ENCODE measurements at regions not wholly inside any gene's neighbourhood (a gene's known extent, or its start where the extent isn't known, plus 50 kb on each side); places are given as distances from the start of the nearest gene placed in this dataset.
A peak's percentile ranks its signal among the peaks of the same experiment; 100 is the strongest.
"Not testable (repeated sequence)": the region's sequence is repeated elsewhere in the genome, so short reads cannot be mapped to it uniquely, and the experiment has no call there.

DNA sequence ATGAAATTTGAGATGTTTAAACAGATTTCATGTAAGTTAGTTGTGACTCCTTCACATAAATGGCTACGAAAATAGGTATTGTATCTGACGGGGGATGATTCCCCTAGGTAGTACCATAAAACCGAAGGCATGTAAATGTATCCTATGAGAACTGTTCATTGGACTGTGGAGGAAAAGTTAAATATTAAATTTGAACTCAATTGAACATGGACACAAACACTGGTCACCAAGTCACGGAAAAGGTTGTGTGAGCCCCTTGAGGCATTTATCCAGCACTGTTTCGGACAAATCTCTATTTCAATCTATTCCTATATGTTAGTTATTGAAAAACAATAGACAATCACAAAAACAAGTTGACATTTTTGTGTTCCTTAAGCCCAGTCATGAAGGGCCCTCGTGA lies 1014.3 kb upstream of the NOVA1 start:
- no peak for DNase-seq (ENCODE audit: low spot score)

DNA sequence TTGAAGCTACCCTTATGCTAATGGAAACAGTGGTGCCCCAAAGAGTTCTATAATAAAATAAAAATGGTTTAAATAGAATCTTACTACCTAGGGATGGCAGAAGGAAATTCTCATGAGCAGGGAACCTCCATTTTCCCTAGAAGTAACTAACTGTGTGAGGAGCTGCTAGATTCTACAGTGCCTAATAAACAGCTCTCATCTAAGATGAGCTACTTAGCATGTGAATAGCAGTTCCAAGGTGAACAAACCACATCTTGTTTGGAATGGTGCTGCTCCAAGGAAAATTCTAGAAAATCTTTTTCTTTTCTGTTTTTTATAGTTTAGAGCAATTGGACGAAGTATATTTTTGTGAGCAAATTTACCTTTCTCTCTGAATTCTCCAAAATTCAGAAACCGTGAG lies 1015.3 kb upstream of the NOVA1 start:
- no peak for DNase-seq (ENCODE audit: low spot score)

- DNase-seq (ENCODE audit: low spot score), result no peak
These were observed 1025.9 kb upstream of the NOVA1 start for GRCh38 chr14:27623782-27624181.

DNA sequence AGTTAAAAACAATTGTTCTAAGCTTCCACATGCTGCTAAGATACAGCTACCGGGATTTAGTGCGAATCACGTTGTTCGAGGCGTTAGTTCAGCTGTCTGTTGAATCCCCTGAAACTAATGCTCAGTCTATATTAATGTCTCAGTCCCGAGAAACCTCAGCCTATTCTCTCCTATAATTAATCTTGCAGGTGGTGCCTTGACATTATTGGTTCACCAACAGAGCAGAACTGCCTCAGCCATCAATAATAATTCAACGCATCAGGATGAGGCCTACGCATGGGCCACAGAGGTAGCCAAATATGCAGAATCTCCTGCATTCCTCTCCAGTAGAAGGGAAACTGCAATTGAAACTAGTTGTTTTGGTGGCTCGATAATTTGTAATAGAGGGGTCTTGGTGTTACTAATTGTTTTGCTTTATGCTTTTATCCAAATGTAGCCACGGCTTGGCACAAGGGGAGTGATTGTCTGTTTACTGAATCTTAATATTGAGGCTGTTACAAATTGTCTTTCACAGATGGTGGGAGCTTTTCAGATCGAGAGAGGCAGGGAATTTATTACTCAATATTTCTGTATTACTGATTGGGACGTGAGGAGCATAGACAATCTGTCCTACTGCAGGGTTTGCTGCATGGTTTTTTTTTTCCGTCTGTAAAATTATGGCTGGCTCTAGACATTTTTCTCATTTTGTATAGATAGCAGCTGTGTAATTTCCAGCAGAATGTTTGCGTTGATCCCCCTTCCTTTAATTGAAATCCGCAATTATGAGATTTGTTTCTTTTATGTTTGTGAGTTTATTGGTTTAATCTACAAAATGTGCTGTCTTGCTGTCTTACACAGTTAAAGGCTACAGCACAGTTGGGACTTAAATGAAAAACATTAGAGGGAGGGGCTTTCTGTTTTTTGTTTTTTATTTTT lies 1036.5 kb upstream of the NOVA1 start:
- DNase-seq (ENCODE audit: low spot score), result no peak

- not testable (repeated sequence) for DNase-seq (ENCODE audit: low spot score)
These were observed 1042.9 kb upstream of the NOVA1 start for GRCh38 chr14:27640688-27641087.

GRCh38 chr14:27642251-27642866 lies 1044.5 kb upstream of the NOVA1 start:
- DNase-seq (ENCODE audit: low spot score), result no peak

GRCh38 chr14:27660683-27661082 lies 1062.8 kb upstream of the NOVA1 start:
- no peak for DNase-seq (ENCODE audit: low spot score)

- no peak for DNase-seq (ENCODE audit: low spot score)
These were observed 1070.7 kb upstream of the NOVA1 start for GRCh38 chr14:27668531-27668930.

DNA sequence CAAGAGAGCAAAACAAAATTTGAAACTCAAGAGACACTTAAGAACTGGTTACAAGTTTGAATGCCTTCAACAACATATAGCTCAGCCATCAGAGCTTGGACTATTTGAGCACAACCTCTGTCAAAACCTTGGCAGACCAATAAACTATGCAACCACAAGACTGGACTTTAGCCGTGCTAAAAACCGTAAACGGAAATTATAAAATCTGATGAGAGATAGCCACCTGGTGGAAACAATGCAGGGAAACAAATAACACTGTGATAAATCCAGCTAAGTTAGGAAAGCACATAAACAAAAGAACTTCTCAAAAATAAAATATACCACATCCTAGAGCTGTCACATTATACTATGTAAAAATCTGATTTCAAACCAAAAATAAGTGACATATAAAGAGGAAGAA lies 1074.2 kb upstream of the NOVA1 start:
- DNase-seq (ENCODE audit: low spot score), result peak; percentile 8

GRCh38 chr14:27672811-27673737 lies 1075.2 kb upstream of the NOVA1 start:
- not testable (repeated sequence) for DNase-seq (ENCODE audit: low spot score)

GRCh38 chr14:27686137-27686536 lies 1080.5 kb upstream of the FOXG1 start:
- DNase-seq (ENCODE audit: low spot score), result no peak

DNA sequence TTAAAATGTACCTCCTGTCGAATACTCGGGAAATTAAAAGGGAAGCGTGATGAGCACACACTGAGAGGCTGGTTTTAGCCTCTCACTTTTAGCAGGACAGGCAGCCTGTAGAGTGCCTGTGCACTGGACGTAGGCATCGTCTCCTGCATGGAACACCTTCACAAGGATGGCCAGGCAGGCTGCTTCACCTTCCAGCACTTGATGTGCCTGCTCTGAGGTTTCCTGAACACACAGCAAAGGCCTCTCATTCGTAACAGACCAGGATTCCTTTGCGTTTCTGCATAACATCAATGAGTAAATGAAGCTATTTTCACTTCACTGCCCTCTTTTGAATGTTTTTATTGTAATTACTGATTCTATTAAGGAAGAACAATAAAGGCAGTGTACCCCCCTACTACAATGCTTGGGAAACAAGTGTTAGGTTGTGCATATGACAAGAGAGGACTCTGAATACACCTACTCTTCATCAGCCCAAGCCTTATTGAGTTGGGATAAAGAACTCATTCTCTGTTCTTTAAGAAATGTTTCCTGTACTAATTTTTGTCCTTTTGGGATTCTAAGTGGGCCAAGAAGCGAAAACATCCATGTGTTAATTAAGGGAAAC lies 1077.6 kb upstream of the FOXG1 start:
- no peak for DNase-seq (ENCODE audit: low spot score)

- DNase-seq (ENCODE audit: low spot score), result no peak
These were observed 1054.2 kb upstream of the FOXG1 start for GRCh38 chr14:27712364-27712763.

DNA sequence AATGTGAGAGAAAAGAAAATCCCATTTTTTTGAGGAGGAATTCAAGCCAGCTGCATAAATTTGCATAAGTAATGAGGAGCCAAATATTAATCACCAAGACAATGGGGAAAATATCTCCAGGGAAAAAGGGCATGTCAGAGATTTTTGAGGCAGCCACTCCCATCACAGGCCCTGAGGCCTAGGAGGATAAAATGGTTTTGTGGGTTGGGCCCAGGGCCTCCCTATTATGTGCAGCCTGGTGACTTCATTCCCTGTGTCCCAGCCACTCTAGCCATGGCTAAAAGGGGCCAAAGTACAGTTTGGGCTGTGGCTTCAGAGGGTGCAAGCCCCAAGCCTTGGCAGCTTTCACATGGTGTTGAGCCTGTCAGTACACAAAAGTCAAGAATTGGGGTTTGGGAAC lies 1051.0 kb upstream of the FOXG1 start:
- no peak for DNase-seq (ENCODE audit: low spot score)

GRCh38 chr14:27721760-27722159 lies 1044.8 kb upstream of the FOXG1 start:
- DNase-seq (ENCODE audit: low spot score), result no peak

DNA sequence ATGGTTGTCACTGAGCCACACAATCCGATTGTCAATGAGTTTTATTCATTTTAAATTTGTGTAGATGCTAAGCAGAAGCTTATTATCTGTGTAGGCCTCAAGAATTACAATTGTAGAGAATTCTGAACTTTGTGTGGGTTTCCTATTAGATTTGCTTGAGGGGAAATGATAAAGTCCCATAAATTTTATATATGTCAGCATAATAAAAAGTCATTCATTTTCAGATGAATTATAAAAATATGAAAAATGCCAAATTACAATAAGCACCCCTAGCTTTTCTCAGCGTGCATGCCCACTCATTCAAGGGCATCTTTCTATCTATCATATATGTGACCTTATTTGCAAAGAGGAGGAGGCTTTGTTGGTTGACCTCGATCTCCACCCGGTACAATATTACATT lies 1041.1 kb upstream of the FOXG1 start:
- no peak for DNase-seq (ENCODE audit: low spot score)

DNA sequence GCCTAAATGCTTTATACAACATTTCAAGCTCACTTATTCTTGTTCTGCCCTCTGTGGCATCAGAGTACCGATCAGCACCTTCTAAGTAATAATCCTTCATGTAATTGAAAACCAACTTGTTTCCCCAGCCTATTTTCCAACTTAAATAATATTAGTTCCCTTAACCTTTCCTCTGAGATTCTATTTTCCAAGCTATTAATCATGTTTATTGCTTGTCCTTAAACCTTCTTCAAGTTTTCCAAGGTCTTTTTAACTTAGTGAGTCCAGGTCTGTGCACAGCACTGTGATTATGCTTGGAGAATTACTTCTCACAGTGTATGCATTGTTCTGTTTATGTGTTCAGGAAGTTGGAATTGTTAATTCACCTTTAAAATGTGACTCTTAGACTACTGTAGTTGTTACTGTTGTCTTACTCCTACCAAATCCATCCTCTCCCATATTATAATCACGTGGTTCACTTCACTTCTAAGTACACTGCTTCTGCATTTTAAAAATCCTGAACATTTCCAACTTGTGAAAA lies 1039.3 kb upstream of the FOXG1 start:
- DNase-seq (ENCODE audit: low spot score), result no peak

GRCh38 chr14:27730204-27730603 lies 1036.4 kb upstream of the FOXG1 start:
- no peak for DNase-seq (ENCODE audit: low spot score)

DNA sequence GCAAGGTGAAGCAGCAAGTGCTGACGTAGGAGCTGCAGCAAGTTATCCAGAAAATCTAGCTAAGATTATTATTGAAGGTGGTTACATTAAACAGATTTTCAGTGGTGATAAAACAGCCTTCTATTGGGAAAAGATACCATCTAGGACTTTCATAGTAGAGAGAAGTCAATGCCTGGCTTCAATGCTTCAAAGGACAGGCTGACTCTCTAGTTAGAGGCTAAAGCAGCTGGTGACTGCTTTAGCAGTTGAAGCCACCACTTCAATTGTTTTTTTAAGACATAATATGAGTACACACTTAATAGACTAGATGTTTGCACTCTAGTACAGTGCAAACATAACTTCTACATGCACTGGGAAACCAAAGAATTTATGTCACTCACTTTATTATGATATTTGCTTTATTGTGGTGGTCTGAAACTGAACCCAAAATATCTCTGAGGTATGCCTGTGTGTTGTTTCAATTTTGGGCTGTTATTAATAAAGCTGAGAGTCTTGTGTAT lies 1026.9 kb upstream of the FOXG1 start:
- DNase-seq (ENCODE audit: low spot score), result peak; percentile 3

GRCh38 chr14:27750114-27750513 lies 1016.5 kb upstream of the FOXG1 start:
- DNase-seq (ENCODE audit: low spot score), result no peak

GRCh38 chr14:27757642-27758041 lies 1008.9 kb upstream of the FOXG1 start:
- DNase-seq (ENCODE audit: low spot score), result not testable (repeated sequence)

DNA sequence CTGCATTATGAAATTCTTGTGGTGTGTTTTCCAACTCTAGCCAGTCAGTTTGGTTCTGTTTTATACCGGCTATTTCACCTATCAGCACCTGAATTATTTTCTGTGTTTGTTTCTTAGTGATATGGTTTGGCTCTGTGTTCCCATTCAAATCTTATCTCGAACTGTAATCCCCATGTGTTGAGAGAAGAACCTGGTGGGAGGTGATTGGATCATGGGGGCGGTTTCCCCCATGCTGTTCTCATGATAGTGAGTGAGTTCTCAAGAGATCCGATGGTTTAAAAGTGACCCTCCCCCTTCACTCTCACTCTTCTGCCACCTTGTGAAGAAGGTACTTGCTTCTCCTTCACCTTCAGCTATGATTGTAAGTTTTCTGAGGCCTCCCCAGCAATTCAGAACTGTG lies 1006.2 kb upstream of the FOXG1 start:
- not testable (repeated sequence) for DNase-seq (ENCODE audit: low spot score)

Data from HuH-7.5 (cell line).